ENCODE measurements at regions not wholly inside any gene's neighbourhood (a gene's known extent, or its start where the extent isn't known, plus 50 kb on each side); places are given as distances from the start of the nearest gene placed in this dataset.

- H2AK5ac ChIP-seq (ENCODE audit: low read depth, low read length): no peak overlapping the region
- H3K4ac ChIP-seq (ENCODE audit: low read depth, low read length): no peak overlapping the region
- H4K8ac ChIP-seq (ENCODE audit: low read depth in 2 of 2, low read length in 2 of 2): no peak overlapping the region
- TF ChIP-seq, protein P1, sequence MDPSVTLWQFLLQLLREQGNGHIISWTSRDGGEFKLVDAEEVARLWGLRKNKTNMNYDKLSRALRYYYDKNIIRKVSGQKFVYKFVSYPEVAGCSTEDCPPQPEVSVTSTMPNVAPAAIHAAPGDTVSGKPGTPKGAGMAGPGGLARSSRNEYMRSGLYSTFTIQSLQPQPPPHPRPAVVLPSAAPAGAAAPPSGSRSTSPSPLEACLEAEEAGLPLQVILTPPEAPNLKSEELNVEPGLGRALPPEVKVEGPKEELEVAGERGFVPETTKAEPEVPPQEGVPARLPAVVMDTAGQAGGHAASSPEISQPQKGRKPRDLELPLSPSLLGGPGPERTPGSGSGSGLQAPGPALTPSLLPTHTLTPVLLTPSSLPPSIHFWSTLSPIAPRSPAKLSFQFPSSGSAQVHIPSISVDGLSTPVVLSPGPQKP (IDR thresholded peaks at IDR 0.05; ENCODE audit: borderline replicate concordance, low read depth, low read length): no peak
- no peak for TF ChIP-seq RFX5 (IDR thresholded peaks at IDR 0.05; ENCODE audit: low read depth, low read length)
- TF ChIP-seq, protein P2, sequence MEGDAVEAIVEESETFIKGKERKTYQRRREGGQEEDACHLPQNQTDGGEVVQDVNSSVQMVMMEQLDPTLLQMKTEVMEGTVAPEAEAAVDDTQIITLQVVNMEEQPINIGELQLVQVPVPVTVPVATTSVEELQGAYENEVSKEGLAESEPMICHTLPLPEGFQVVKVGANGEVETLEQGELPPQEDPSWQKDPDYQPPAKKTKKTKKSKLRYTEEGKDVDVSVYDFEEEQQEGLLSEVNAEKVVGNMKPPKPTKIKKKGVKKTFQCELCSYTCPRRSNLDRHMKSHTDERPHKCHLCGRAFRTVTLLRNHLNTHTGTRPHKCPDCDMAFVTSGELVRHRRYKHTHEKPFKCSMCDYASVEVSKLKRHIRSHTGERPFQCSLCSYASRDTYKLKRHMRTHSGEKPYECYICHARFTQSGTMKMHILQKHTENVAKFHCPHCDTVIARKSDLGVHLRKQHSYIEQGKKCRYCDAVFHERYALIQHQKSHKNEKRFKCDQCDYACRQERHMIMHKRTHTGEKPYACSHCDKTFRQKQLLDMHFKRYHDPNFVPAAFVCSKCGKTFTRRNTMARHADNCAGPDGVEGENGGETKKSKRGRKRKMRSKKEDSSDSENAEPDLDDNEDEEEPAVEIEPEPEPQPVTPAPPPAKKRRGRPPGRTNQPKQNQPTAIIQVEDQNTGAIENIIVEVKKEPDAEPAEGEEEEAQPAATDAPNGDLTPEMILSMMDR (conservative IDR thresholded peaks at IDR 0.05; ENCODE audit: low read depth, low read length): no peak
- TF ChIP-seq CEBPB (IDR thresholded peaks at IDR 0.05; ENCODE audit: low read depth, low read length): no peak
- TF ChIP-seq NFE2L2 (IDR thresholded peaks at IDR 0.05; ENCODE audit: low read depth, low read length): no peak
- H2BK120ac ChIP-seq (ENCODE audit: low read depth, low read length): no peak overlapping the region
- H3K79me1 ChIP-seq (ENCODE audit: low read depth in 1 of 2, low read length in 2 of 2): no peaks in the 10 kb centered on the region
- no peaks in the 10 kb centered on the region for H3K9me1 ChIP-seq (ENCODE audit: insufficient read depth, low read length)
- no peak overlapping the region for H3K4me2 ChIP-seq (ENCODE audit: low read depth, low read length)
- no peak overlapping the region for H2BK5ac ChIP-seq (ENCODE audit: low read depth, low read length, poor library complexity, severe bottlenecking)
- BruUV-seq (replicated peaks): no TSS peak
- H2BK15ac ChIP-seq (ENCODE audit: low read depth, low read length): no peak overlapping the region
- no peaks in the 10 kb centered on the region for H4K20me1 ChIP-seq (ENCODE audit: insufficient read depth, low read length)
- no peak overlapping the region for H4K5ac ChIP-seq (ENCODE audit: low read depth, low read length)
- no peak overlapping the region for H2BK20ac ChIP-seq (ENCODE audit: low read depth, low read length)
- H3K4me3 ChIP-seq (ENCODE audit: insufficient read depth, low read depth, low read length): no peak overlapping the region
- no peaks in the 10 kb centered on the region for H3K27me3 ChIP-seq (ENCODE audit: control insufficient read depth, insufficient read depth, low read length)
- no peak overlapping the region for H3K9ac ChIP-seq (ENCODE audit: low read depth, low read length)
- no peak overlapping the region for H2AK9ac ChIP-seq (replicated peaks; ENCODE audit: low read depth, low read length, poor library complexity)
- no peak overlapping the region for H2AFZ ChIP-seq (replicated peaks; ENCODE audit: low read length, poor library complexity)
- intact Hi-C loops (cut with micrococcal nuclease) (no loop called here), dilution Hi-C loops (cut with HindIII; ENCODE audit: low sequenced_read_pairs, unreplicated experiment) (no loop called here), in situ Hi-C loops (cut with MboI; ENCODE audit: low sequenced_read_pairs) (no loop called here)
- no peaks in the 10 kb centered on the region for H3K4me1 ChIP-seq (ENCODE audit: control insufficient read depth, insufficient read depth, low read length)
- no peak overlapping the region for H3K27ac ChIP-seq (ENCODE audit: insufficient read depth, low read length)
- no peak overlapping the region for H3K14ac ChIP-seq (replicated peaks; ENCODE audit: low read depth, low read length)
- H3K9me3 ChIP-seq (ENCODE audit: control insufficient read depth, insufficient read depth, low read length): peaks cover 10% of the 10 kb centered on the region; the same call in 1 of the 2 replicates
- H3K36me3 ChIP-seq (ENCODE audit: control insufficient read depth, insufficient read depth, low read length): no peaks in the 10 kb centered on the region
- no peak overlapping the region for H4K91ac ChIP-seq (ENCODE audit: insufficient read depth, low read depth, low read length)
- H3K18ac ChIP-seq (ENCODE audit: low read depth, low read length): no peak overlapping the region
- no peak overlapping the region for H3K56ac ChIP-seq (ENCODE audit: extremely low read depth, insufficient read depth, low read length)
- POLR2A ChIA-PET (ENCODE audit: unreplicated experiment): no interaction called here
- CTCF ChIA-PET: no interaction called here
- WGBS, 2 experiments (ENCODE audit: extremely low coverage in 2 of 2, insufficient read length in 1 of 2): no CpG with 5 or more reads among the region's 2 CpGs
- H3K23ac ChIP-seq (ENCODE audit: low read depth, low read length): no peak overlapping the region
- DNase-seq: no peak
- ATAC-seq (ENCODE audit: low read depth): no peak
Observed at GRCh38 chr3:18770800-18771199, 345.7 kb upstream of the SATB1 start.
